ENCODE measurements at regions not wholly inside any gene's neighbourhood (a gene's known extent, or its start where the extent isn't known, plus 50 kb on each side); places are given as distances from the start of the nearest gene placed in this dataset.

GRCh38 chr4:160846121-160846520 lies 1317.7 kb downstream of the FSTL5 start:
- no peak for TF ChIP-seq CTCF (IDR thresholded peaks at IDR 0.05)
- TF ChIP-seq EP300 (IDR thresholded peaks at IDR 0.05): no peak
